ENCODE measurements at regions not wholly inside any gene's neighbourhood (a gene's known extent, or its start where the extent isn't known, plus 50 kb on each side); places are given as distances from the start of the nearest gene placed in this dataset.

DNA sequence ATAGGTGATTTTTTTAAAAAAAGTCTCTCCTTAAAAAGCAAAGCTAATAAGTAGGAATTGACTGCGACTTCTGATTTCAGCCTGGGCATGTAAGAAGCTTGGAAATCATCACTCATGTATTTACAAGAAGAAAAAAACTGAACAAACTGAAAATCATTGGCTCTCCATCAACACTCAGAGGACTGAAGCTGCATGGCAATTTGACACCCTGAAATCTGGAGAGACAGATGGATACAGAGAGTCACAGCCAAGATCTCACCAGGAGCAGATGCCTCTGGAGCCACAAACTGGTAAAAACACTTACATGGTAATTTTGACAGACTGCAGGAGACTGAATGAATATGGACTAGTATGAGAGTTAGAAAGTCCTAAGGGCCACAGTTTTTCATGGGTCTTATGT lies 191.2 kb upstream of the TCF21 start:
- DNase-seq = no peak

DNA sequence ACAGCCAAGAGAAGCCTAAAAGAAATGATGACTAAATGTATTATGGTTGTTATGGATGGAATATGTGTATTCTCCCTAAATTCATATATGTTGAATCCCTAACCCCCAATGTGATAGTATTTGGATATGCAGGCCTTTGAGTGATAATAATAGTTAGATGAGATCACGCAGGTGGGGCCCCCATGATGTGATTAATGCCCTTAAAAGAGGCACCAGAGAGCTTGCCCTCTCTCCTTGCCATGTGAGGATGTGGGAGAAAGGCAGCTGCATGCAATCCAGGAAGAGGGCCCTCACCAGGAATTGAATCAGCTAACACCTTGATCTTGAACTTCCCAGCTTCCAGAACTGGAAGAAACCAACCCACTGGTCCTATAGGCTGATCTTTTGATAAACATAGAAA lies 190.6 kb upstream of the TCF21 start:
- DNase-seq = no peak

DNA sequence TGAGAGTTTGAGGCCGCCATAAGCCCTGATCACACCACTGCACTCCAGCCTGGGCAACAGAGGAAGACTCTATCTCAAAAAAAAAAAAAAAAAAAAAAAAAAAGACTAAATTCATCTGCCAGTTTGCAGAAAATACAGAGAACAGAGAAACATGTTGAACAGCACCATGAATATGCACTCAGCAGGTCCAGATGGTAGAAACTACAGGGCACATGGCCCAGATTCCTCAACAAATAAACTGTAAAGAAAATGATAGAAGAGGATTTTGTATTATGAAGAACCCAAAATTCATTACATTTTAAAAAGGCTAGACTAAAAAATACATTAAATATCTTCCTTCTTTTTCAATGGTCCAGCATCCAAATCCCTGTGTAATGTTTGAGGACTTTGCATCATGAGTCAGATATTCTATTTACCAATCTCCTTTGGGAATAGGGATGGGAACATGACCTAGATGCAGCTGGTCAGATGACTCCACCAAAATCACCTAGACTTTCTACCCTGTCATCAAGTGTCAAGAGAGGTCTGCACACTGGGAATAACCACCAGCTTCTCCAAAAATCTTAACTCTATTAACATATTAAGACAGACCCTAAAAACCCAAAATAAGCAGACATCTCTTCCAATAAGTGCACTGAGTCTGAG lies 189.1 kb upstream of the TCF21 start:
- DNase-seq = no peak

DNA sequence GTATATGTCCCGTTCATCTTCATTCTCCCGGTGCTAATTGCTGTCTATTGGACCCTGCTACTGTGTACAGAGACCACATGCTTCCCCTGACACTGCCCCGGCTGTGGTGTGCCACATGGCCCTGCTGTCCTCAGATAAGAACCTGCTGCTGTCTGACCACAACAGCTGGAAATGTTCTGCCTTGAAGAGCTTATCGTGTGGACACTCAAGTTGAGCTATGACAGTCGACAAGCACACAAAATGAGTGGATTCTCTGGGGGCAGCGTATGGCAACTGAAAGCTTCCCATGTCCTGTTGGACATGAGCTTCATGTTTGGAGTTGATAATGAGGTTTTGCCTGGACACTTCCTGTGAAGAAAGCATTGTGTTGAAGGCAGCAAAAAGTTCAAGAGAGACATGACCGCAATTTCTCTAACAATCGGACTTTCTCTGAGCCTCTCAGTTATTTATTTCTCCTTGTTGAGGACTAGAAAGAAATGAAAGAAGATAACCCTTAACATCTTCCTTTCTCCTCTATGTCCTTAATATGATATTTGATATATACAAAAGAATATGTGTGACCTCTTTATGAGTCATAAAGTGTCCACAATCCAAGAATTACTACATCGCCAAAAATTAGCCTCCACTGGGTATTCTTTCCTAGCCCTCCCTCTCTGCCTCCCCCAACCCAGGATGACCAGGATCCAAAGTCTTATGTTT lies 187.1 kb upstream of the TCF21 start:
- DNase-seq = no peak

DNA sequence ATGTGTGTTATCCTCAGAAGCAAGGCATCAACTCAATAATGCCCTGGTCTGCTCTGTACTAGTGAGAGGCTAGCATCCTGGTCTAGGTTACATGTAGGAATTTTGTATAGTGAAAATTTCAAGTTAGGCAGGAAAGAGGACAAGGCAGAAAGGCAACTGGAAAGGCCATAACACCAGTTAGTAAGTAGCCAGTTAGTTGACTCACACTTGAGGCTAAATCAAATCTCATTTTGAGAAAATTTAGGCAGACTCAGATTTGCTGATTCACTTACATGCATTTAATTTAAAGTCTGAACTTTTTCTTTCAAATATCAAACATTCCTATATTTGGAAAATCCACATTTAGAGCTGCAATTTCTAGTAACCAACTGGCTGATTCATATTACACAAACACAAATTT lies 184.5 kb upstream of the TCF21 start:
- no peak for DNase-seq

DNA sequence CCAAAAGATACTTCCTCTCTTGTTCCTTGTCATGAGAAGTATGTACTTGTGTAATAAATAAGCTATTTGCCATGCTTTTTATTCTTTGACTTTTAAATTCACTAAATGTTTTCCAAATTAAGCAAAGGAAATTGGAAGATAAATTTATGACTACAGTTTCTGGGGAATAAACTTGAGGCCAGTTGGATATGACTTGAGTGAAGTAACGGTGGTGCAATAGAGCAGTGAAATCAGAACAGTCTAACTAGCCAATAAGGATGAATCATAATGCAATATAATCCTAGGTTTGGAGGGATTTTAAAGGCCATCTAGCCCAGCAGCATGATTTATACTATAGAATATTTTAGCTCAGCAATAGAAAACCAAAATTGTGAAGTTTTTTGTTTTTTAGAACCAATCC lies 183.8 kb upstream of the TCF21 start:
- no peak for DNase-seq

DNA sequence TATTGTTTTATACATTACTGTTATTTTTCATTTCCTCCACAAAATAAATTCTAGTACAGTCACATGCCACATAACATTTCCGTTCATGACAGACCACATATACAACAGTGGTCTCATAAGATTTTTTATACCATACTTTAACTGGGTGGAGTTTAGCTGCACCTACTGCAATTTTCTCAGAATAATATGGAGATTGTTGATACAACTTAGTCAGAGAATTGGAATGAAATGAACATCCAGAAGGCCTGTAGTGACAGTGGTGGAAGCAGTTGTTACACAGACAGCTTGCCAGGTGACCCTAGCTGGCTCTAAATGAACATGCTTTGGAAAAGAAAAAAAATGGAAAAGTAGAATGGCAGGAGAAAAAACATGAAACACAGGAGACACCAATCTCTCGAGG lies 183.2 kb upstream of the TCF21 start:
- DNase-seq = no peak

DNA sequence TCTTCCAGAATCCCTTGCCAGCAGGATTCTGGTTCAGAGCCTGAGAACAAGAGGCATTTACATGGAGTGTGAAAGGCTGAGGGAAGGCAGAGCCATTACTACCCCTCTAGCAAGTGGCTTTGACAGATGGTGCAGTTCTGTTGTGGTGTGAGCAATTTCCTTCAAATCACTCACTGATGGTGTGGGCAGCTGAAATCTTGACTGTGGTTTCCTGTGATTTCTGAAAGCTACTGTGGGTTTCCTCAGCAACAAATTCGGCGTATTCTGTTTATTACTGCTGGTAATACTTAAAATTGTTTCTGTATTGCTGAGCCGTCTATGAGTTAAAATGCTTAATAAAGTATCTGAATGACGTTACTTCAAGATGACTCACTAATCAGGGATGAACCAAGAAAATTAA lies 181.5 kb upstream of the TCF21 start:
- DNase-seq = no peak

DNA sequence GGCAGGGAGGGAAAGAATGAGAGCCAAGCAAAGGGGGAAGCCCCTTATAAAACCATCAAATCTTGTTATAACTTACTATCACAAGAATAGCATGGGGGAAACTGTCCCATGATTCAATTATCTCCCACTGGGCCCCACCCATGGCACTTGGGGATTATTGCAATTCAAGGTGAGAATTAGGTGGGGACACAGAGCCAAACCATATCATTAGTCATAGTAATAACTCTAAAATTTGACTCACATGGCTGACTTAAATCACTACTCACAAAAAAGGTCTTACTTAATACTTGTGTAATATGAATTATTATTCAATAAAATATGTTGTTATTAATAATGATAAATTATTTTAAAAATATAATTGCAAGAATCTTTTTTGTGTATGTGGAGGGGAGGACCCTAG lies 178.1 kb upstream of the TCF21 start:
- DNase-seq = no peak

DNA sequence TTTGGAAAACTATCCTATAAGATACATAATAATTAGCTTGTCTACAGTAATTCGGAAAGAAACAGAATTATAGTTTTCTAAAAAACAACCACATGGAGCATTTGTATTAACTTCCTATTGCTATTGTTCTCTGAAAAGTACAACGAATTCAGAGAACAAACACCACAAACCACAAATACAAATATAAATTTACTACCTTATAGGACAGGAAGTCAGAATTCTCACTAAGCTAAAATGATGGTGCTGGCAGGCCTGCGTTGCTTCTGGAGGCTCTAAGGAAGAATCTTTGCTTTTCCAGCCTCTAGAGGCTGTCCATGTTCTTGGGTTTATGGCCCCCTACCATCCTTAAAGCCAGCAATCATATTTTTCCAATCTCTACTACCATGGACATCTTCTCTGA lies 173.6 kb upstream of the TCF21 start:
- DNase-seq = no peak

DNA sequence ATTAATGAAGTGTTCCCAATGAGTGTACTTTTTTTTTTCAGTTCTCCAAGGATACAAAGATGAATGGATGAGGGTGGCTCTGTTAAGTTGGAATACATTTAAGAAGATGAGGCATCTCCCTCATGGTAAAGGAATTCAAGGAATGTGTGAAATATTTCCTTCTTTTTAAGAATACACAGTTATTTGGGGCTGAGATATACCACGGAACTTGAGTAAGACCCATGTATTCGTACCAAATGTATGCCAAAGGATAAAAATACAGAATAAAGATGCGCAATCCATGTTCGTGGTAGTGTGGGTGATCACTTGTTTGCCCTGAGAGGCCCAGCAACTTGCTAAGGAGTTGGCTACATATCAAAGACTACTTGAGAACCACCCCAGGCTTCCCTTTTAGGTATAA lies 164.2 kb upstream of the TCF21 start:
- no peak for DNase-seq

DNA sequence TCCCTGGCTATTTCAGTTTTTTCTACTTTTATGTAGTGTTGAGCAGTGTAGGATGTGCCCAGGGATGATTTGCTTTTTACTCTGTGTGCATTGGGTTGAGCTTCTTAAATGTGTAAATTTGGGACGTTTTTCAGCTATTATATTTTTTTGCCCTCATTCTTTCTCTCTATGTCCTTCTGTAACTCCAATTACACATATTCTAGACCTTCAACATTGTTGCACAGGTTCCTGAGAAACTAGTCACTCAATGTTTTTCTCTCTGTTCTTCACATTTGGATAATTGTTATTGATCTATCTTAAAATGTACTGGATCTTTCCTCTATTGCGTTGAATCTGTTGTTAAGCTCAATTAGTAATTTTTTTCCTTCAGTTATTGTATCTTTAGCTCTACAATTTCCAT lies 162.7 kb upstream of the TCF21 start:
- no peak for DNase-seq

DNA sequence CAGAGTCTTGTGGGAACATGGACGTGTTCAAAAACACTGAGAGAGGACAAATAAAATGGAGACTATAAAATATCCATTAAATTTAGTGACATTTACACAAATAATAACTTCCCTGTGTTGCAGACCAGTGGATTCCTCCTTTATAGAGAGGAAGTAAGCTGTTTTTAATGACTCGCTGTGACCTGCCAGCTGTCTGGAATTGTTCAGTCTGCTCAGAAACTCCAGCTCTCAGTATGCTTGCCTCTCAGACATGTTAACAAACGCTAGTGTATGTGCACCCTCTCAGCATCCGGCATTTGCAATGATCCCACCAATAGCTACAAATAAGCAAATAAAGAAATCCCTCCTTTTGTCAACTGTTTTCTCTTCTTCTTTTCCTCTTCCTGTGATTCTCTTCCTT lies 158.0 kb upstream of the TCF21 start:
- no peak for DNase-seq

DNA sequence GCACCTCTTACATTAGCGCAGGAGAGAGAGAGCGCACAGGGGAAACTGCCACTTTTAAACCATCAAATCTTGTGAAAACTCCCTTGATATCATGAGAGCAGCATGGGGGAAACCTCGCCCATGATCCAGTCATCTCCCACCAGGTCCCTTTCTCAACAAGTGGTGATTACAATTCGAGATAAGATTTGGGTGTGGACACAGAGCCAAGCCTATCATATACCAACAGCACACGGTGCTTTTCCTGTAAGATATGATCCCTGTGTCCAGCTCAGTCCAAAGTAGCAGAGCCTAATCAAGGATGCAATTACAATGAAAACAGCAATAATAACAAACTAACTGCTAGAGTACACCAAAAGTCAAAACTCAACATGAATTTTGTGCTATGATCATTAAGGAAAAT lies 148.7 kb upstream of the TCF21 start:
- DNase-seq = no peak

DNA sequence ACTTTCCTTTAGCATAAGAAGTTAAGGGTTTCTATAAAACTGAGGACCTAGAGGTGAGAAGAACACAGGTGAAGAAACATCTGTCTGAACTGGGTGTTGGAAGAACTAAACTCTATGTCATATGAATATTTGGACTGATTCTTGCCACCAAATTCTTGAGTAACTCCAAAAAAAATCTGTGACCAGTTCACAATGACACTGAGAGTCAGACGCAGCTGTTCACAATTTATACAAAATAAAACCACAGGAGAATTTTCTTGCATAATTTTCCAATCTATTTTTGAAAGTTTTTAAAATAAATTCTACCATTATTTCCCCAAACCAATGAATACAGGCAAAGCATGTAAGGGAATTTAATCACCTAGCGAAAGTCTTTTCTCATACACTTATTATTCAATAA lies 148.1 kb upstream of the TCF21 start:
- DNase-seq = no peak

DNA sequence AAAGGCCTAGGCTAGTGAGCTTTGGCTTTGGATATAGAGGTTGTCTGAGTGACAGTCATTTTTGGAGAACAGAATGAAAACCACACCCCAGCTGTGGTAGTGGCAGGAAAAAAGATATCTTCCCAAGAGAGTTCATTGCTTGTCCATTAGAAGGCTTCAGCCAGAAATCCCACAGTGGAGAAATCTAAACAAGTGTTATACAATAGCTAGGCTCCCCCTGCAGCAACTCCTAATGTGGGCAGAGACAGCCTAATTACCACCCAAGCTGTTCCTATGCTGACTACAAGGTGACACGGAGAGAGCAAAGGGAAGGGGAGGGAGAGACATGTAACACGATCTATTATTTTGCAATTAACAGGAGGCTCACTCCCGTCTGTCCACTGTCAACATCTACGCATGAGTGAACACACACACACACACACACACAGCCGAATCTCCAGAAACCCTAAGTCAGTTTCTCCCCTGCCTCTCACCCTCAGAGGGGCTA lies 147.5 kb upstream of the TCF21 start:
- peak; percentile 51 for DNase-seq

DNA sequence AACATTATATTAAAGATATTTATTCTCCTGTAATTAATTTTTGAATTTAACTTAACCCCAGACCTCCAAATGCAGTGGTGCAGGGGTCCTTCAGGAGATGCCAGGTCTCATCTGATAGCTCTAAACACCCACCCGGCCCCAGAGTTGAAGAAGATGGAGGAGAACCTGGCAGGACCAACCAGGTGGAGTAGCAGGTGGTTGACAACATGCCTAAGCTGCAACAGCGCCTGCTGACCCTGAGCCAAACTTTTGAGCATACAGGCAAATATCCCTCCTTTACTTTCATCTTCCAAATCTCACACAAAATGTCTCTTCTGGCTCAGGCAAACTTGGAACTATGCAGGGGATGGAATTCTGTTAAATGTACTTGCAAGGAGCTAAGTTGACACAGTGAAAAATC lies 145.3 kb upstream of the TCF21 start:
- DNase-seq = no peak

DNA sequence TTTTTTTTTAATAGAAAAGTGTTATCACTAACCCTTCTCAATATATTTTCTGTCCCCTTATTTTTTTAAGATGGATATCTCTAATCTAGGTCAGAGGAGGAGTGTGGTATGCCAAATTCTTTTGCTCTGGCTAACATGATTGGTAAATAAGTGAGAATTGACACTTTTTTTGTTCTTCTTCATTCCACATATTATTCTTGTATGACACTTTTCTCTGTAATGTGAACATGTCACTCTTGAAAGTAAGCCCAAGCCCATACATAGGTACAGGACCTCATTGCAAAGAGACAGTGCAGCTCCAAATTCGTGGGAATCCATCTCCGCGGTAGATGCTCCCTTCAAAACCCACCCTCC lies 142.5 kb upstream of the TCF21 start:
- no peak for DNase-seq

DNA sequence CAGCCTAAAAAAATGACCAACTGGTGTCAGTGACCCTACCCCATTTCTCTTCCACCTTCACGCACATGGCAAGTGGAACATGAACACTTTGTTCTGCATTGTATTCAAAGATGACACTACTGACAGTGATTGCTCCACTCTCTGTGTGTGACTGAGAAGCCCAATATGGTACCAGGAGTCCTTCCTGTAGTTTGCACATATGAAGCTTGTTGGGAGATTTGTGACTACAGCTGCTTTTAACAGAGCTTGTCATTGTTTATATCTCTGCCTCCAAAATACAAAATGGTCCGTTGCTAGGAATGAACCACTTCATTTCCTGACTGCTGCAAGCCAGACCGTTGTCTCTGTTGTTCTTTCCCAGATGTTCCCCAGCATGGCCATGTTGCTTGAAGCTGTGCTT lies 140.3 kb upstream of the TCF21 start:
- DNase-seq = no peak

DNA sequence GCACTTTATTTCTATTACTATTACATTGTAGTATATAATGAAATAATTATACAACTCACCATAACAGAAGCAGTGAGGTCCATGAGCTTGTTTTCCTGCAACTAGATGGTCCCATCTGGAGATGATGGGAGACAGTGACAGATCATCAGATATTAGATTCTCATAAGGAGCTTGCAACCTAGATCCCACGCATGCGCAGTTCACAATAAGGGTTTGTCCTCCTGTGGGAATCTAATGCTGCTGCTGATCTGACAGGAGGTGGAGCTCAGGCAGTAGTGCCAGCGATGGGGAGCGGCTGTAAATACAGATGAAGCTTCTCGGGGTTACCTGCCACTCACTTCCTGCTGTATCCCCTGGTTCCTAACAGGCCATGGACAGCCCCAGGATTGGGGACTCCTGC lies 139.5 kb upstream of the TCF21 start:
- no peak for DNase-seq

DNA sequence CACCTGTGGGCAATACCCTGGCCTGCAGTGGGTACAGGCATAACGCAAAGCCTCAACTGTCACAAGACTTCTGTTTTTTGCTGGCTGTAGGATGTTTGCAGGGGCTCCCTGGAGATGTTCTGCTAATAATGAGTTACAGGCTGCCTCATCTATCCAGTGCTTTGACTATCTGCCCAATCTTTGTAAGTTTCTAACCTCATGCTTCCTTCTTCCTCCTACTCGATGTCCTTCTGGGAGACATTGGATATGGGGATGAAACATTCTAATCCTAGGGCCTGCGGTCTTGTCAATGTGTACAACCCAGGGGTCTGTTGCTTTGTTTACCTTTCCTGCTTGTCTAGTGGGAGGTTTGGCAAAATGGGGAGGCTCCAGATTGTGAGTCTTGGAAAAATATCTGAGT lies 136.8 kb upstream of the TCF21 start:
- DNase-seq = no peak

DNA sequence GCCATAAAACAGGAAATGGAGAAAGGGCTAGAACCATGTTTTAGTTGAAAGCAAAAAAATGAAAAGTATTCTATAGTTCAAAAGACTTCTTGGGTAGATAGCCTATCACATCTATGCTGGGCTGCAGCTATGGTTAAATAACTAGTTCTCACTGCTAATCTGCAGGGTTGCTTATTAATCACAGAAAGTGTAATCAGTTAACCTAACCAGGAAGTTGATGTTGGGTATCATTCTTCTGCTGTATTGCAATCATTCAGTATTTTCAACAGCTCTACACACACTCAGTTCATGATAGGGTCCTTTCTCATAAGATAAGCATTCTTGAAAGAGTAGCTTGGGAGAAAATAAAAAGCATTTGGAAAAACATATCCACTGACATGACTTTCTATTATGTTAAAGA lies 135.2 kb upstream of the TCF21 start:
- DNase-seq = no peak

DNA sequence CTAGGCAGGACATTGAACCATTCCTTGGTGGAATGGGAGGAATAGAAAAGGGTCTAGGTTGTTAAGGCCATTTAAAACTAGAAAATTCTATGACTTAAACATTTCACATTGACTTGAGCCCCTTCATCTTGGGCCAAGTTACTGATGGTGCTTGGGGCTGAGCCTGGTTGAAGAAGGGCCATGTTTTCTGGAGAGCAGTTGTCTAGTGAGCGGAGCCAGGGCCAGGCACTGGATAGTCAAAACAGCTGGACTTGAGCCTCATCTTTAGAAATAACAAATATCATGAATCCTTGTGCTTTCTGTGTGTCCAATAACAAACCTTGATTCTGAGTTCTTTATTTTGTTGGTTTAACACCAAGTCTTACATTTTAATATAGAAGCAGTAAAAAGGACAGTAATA lies 134.6 kb upstream of the TCF21 start:
- no peak for DNase-seq

DNA sequence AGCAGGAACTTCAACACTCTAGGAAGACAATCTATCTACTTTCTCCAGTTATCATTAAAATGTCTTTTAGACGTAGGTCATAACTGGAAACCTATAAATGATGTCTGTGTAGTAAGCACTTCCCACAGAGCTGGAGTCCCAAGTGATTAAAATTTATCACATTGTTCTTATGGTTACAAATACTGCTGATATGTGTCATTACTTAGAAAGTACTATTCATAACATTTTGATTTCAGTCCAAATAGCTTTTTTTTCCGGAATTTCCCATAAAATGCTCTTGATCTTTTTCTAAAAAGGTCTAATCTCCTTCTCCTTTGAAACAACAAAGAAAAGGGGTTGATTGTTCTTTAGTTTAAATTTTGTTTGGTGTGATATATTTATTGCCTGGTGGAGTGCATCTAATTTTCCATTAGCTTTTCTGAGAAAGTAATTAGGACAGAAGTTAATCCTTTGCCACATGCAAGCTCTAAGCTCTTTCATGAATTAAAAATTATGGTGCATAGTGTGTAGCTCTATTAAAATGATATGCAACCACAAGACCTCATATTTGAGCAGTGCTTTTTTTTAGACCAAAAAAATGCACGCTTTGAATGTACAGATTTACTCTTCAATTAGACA lies 132.7 kb upstream of the TCF21 start:
- DNase-seq = no peak

DNA sequence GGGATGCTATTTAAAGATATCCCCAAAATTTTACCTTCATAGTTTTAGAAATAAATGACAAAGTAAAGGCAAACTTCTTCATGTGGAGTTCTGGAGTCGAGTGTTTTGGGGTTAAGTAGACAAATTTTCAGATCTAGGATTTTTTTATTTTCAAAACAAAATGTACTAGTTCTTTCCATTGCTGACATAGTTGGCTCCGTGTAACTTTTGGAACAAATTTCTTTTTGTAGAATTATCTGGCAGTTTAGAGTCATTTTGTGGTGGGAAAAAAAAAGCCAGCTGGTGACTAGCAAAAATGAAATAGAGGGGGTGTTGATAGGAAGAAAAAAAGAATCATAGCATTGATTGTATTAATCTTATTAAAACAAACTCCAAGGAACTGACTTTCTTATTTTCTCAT lies 131.6 kb upstream of the TCF21 start:
- no peak for DNase-seq

Measured in NCI-H187 treated with DMSO at 0.1 percent for 48 hours (cell line).